ENCODE measurements at regions not wholly inside any gene's neighbourhood (a gene's known extent, or its start where the extent isn't known, plus 50 kb on each side); places are given as distances from the start of the nearest gene placed in this dataset.

GRCh38 chr2:194486326-194486725 lies 1170.7 kb upstream of the SLC39A10 start:
- H3K27ac ChIP-seq (ENCODE audit: insufficient read depth, low read depth, low read length), result no peak overlapping the region
- H4K20me1 ChIP-seq (replicated peaks; ENCODE audit: control insufficient read depth, extremely low read depth, insufficient read depth, low read length), result no peaks in the 10 kb centered on the region
- no peaks in the 10 kb centered on the region for H3K79me2 ChIP-seq (ENCODE audit: control insufficient read depth, insufficient read depth, low read length)
- H3K9ac ChIP-seq (replicated peaks; ENCODE audit: extremely low read depth, insufficient read depth, low read length), result no peak overlapping the region
- H3K4me1 ChIP-seq (ENCODE audit: control insufficient read depth, extremely low read depth, insufficient read depth, low read length), result no peaks in the 10 kb centered on the region
- POLR2A ChIA-PET, result no interaction called here
- H3K36me3 ChIP-seq (ENCODE audit: control insufficient read depth in 2 of 2, extremely low read depth in 1 of 2, insufficient read depth in 2 of 2, low read length in 2 of 2), result no peaks in the 10 kb centered on the region
- no TSS peak for BruUV-seq (replicated peaks)
- no peak for FAIRE-seq
- no peaks in the 10 kb centered on the region for H3K9me3 ChIP-seq (replicated peaks; ENCODE audit: control insufficient read depth, insufficient read depth, low read length)
- H3K9me1 ChIP-seq (replicated peaks; ENCODE audit: control insufficient read depth, extremely low read depth, insufficient read depth, low read length), result no peaks in the 10 kb centered on the region
- CTCF ChIA-PET, result no interaction called here
- no peak overlapping the region for H2AFZ ChIP-seq (ENCODE audit: low read depth, low read length)
- no peaks in the 10 kb centered on the region for H3K27me3 ChIP-seq (ENCODE audit: control insufficient read depth in 2 of 2, insufficient read depth in 2 of 2, low read length in 2 of 2)
- dilution Hi-C loops (cut with MboI; ENCODE audit: extremely low pct_ligation_motif_present, low sequenced_read_pairs), result no loop called here
- no peak for DNase-seq (ENCODE audit: low read depth, low spot score)
- TF ChIP-seq JUN (IDR thresholded peaks at IDR 0.05; ENCODE audit: borderline replicate concordance, insufficient read depth, insufficient read length, low read depth) (no peak), FOS (IDR thresholded peaks at IDR 0.05; ENCODE audit: borderline replicate concordance, insufficient read depth, low read length) (no peak), POLR2AphosphoS5 (IDR thresholded peaks at IDR 0.05; ENCODE audit: insufficient read depth, low read depth, low read length) (no peak), GATA2 (IDR thresholded peaks at IDR 0.05; ENCODE audit: insufficient read depth, insufficient read length, low read depth, low read length) (no peak), EZH2 (IDR thresholded peaks at IDR 0.05; ENCODE audit: borderline replicate concordance, low read depth, low read length, severe bottlenecking) (no peak), MAX (IDR thresholded peaks at IDR 0.05; ENCODE audit: insufficient read depth, insufficient read length) (no peak), MYC (IDR thresholded peaks at IDR 0.05; ENCODE audit: low read depth, low read length) (no peak), POLR2A (IDR thresholded peaks at IDR 0.05; ENCODE audit: low read depth, low read length) (no peak)
- TF ChIP-seq, protein P1, sequence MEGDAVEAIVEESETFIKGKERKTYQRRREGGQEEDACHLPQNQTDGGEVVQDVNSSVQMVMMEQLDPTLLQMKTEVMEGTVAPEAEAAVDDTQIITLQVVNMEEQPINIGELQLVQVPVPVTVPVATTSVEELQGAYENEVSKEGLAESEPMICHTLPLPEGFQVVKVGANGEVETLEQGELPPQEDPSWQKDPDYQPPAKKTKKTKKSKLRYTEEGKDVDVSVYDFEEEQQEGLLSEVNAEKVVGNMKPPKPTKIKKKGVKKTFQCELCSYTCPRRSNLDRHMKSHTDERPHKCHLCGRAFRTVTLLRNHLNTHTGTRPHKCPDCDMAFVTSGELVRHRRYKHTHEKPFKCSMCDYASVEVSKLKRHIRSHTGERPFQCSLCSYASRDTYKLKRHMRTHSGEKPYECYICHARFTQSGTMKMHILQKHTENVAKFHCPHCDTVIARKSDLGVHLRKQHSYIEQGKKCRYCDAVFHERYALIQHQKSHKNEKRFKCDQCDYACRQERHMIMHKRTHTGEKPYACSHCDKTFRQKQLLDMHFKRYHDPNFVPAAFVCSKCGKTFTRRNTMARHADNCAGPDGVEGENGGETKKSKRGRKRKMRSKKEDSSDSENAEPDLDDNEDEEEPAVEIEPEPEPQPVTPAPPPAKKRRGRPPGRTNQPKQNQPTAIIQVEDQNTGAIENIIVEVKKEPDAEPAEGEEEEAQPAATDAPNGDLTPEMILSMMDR (IDR thresholded peaks at IDR 0.05; ENCODE audit: extremely low read depth in 1 of 2, insufficient read depth in 1 of 2, low read depth in 1 of 2, low read length in 2 of 2), result no peak
- intact Hi-C loops (cut with micrococcal nuclease), result no loop called here
- no peak overlapping the region for H3K4me3 ChIP-seq (replicated peaks in 1 of 3; ENCODE audit: insufficient read depth in 1 of 3, low read depth in 1 of 3, low read length in 3 of 3)
- no peak overlapping the region for H3K4me2 ChIP-seq (ENCODE audit: insufficient read depth, low read length)

All from endothelial cell of umbilical vein (primary cell).